Eye (tissue), 1 donor: ENCODE measurements at regions not wholly inside any gene's neighbourhood (a gene's known extent, or its start where the extent isn't known, plus 50 kb on each side); places are given as distances from the start of the nearest gene placed in this dataset.

ENCODE experiments used
- DNase-seq: peaks from one replicate; pipeline ENCODE4 v3.0.0-alpha.2; 2015

DNA sequence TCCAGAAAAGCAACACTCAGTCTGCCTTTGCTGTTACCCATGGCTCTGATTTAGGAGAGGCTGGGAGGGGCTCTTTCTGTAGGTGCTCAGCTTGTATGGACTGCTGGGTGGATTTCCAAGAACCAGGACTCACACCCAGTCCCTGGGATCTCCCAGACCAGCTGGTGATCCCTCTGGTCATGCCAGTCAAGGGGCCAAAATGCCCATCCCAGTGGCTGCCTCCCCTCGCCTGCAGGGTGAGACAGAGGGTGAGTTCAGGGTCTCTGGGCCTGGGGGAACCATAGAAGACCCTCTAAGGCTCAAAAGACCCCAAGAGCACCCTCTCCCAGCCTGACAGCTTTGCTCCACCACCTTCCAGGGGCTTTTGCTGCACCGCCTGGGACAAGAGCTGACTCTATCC lies 78.6 kb upstream of the MYL2 start:
- DNase-seq = no peak

- DNase-seq = no peak
These were observed 77.8 kb upstream of the MYL2 start for GRCh38 chr12:110998165-110998564.

- no peak for DNase-seq
These were observed 76.0 kb upstream of the MYL2 start for GRCh38 chr12:110996415-110996814.

DNA sequence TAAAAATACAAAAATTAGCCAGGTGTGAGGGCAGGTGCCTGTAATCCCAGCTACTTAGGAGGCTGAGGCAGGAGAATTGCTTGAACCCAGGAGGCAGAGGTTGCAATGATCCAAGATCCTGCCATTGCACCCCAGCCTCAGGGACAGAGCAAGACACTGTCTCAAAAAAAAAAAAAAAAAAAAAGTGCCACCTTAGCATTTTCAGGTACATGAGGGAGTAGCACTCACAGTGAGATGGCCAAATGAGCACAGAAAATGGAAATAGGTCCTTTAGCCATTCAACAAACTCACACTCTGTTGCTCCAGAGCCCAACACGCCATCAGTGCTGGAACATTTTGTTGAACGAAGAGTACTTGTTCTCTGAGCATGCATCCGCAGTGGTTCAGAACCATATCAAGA lies 75.2 kb upstream of the MYL2 start:
- DNase-seq = no peak

DNA sequence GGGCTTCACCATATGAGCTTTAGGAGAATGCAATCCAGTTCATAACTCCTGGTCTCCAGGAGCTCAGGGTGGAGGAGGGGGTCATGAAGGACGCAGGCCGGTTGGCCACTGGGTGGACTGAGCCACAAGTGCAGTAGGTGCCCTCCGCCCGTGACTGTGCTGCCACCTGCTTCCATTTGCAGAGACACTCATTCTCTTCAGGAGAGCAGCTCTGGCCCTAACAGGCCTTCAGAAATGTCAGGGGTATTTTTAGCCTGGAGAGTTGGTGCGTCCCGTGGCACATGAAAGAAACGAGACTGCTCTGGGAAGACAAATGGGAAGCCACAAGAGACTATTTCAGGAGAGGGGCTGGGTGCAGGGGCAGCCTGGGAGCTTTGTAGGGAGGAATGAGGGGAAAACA lies 74.6 kb upstream of the MYL2 start:
- no peak for DNase-seq

DNA sequence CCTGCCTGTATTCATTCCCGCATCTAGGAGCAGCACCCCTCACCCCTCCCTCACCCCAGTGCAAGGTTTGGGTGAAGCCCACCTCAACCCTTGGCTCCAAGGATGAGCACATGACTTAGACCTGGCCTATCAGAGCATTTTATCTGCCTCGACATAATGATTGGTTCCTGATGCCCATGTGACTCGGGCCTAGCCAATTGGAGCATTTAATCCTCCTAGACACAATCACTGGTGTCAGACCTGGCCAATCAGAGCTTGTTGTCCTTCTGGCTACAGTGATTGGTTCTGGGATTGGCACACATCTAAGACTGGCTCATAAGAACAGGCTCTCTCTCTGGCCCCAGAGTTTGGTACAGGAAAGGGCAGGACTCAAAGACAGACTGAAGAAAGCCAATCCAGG lies 73.1 kb upstream of the MYL2 start:
- DNase-seq = no peak

DNA sequence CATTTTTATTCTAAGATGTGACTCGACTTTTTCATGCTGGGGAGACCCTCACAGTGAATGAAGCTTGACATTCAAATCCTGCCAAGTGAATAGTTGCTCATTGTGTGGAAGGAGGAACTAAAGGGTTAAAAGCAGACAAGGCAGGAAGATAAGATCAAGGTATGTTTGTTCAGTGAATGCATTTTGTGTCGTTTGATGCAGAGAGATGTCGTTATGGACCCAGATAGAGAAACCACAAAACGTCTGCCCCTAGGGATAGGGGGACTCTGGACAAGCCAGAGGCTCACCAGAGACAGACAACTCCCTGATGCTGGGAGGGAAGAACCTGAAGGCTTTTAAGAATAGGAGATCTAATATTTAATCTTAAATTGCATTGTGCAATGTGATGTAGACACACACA lies 72.5 kb upstream of the MYL2 start:
- DNase-seq = no peak

DNA sequence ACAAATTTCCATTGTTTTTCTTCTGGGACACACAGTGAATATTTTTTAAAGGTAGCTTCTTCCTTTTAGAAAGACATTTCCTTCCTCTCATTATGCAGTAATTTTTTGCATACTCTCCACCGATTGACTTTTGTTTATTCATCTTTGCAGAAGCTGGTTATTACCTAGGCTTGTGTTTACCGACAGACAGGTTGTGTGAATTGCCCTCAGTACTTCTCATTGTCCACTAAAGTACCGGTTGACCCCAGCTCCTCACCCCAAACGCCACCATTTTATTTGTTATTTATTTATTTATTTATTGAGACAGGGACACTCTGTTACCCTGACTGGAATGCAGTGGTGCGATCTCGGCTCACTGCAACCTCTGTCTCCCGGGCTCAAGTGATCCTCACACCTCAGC lies 63.4 kb upstream of the MYL2 start:
- no peak for DNase-seq

- DNase-seq = no peak
These were observed 52.5 kb upstream of the MYL2 start for GRCh38 chr12:110972866-110973265.

GRCh38 chr12:110971936-110972335 lies 51.6 kb upstream of the MYL2 start:
- DNase-seq = no peak

DNA sequence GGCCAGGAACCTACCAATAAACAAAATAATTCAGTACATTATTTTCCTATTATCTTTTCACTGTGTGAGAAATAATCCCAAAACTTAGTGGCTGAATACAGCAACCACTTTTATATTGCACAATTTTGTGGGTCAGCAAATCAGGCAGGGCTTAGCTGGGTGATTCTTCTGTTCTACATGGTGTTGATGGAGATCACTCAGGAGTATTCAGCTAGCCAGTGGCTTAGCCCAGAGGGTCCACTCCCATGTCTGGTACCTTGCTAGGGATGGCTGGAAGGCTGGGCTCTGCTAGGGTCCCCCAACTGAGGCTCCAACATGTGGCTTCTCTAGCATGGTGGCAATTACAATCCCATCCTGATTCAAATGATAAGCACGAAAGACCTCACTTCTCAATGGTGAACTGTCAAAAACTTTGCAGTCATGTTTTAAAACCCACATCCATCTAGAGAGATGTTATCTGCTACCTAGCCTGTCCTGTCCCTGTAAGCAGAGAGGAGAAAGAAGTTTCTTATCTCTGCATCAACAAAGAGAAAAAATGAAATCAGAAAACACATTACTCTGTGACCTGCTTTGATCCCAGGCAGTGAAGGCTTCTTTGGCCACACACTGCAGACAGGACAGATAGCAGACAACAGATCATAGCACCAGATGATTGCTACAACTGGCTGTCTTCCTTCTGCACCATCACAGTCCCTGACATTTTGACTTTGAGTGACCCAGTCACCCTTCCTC lies 51.0 kb upstream of the MYL2 start:
- no peak for DNase-seq
